Esophagus muscularis mucosa (tissue), 4 donors: ENCODE measurements at regions not wholly inside any gene's neighbourhood (a gene's known extent, or its start where the extent isn't known, plus 50 kb on each side); places are given as distances from the start of the nearest gene placed in this dataset.

ENCODE experiments used
- EP300 ChIP-seq: sonication (generic); formaldehyde crosslinking; IDR thresholded peaks from one replicate; pipeline ENCODE4 v1.6.1; 2017; ENCODE audit warnings: antibody characterized with exemption
- POLR2A ChIP-seq: fragments of 450-650 bp; IDR thresholded peaks from one replicate; pipeline ENCODE4 v1.6.1; 2017; ENCODE audit warnings: antibody characterized with exemption, moderate library complexity, mild to moderate bottlenecking, low read depth
- POLR2AphosphoS5 ChIP-seq, 2 donors: sonication (generic); formaldehyde crosslinking; IDR thresholded peaks; one replicate each; pipeline ENCODE4 v1.6.1; 2017; ENCODE audit warnings: antibody characterized with exemption in 2 of 2
- TF ChIP-seq, protein P1 (sequence below), 3 experiments: fragments of 200-600 bp in 2 of 3; fragments of 450-650 bp in 1 of 3; sonication (generic) in 2 of 3; IDR thresholded peaks; one replicate each; pipeline ENCODE4 v1.5.1; 2017 to 2019; ENCODE audit warnings: antibody characterized with exemption in 3 of 3, mild to moderate bottlenecking in 2 of 3, moderate library complexity in 1 of 3

DNA sequence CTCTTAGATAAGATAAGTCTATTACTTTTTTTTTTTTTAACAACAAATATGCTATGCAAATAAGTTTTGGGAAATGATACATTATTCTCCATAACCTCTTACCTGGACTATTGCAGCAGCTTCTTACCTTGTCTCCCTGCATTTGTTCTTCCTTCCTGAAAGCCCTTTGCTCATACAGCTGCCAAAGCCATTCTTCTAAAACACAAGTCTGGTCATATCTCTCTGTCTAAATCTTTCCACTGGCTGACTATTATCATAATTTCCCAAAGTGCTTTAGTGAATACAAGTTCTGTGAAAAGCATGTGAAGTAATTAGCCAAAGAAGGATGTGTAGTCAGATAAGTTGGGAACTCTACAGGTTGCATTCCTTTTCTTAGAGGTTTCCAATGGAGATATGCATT, 115.4 kb upstream of the CNTLN start:
- TF ChIP-seq POLR2A = no peak
- TF ChIP-seq, protein P1, sequence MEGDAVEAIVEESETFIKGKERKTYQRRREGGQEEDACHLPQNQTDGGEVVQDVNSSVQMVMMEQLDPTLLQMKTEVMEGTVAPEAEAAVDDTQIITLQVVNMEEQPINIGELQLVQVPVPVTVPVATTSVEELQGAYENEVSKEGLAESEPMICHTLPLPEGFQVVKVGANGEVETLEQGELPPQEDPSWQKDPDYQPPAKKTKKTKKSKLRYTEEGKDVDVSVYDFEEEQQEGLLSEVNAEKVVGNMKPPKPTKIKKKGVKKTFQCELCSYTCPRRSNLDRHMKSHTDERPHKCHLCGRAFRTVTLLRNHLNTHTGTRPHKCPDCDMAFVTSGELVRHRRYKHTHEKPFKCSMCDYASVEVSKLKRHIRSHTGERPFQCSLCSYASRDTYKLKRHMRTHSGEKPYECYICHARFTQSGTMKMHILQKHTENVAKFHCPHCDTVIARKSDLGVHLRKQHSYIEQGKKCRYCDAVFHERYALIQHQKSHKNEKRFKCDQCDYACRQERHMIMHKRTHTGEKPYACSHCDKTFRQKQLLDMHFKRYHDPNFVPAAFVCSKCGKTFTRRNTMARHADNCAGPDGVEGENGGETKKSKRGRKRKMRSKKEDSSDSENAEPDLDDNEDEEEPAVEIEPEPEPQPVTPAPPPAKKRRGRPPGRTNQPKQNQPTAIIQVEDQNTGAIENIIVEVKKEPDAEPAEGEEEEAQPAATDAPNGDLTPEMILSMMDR (IDR thresholded peaks at IDR 0.05) = no peak
- no peak for TF ChIP-seq POLR2AphosphoS5 (IDR thresholded peaks at IDR 0.05)
- no peak for TF ChIP-seq EP300
